Bronchial epithelial cell (primary cell): ENCODE measurements at regions not wholly inside any gene's neighbourhood (a gene's known extent, or its start where the extent isn't known, plus 50 kb on each side); places are given as distances from the start of the nearest gene placed in this dataset.
"Not testable (repeated sequence)": the region's sequence is repeated elsewhere in the genome, so short reads cannot be mapped to it uniquely, and the experiment has no call there.

ENCODE experiments used
- DNase-seq: peaks from one replicate; pipeline ENCODE4 v3.0.0-alpha.2; 2010; ENCODE audit warnings: low read depth
- FAIRE-seq: peaks from 2 replicates; lab custom pipeline; 2011; peaks lifted over from hg19 to GRCh38; lab: Jason Lieb, UNC
- H3K27me3 ChIP-seq: 2 replicates; pipeline ENCODE4 v1.5.1; 2011; ENCODE audit warnings: low read length; ENCODE audit not compliant: control insufficient read depth, insufficient read depth
- H3K36me3 ChIP-seq: 2 replicates; pipeline ENCODE4 v1.5.1; 2011; ENCODE audit warnings: low read length; ENCODE audit not compliant: control insufficient read depth, insufficient read depth
- H3K4me3 ChIP-seq: 2 replicates; pipeline ENCODE4 v1.5.1; 2011; ENCODE audit warnings: mild to moderate bottlenecking, low read depth, low read length, control low read depth
- CTCF ChIP-seq: IDR thresholded peaks from 2 replicates; pipeline ENCODE4 v1.5.1; 2011; ENCODE audit warnings: mild to moderate bottlenecking, moderate library complexity, low read length, control low read depth, inconsistent platforms; ENCODE audit not compliant: insufficient read depth, severe bottlenecking

GRCh38 chr21:33135925-33136324 lies 66.0 kb downstream of the OLIG1 start:
- Histone ChIP-seq H3K4me3 (no peak overlapping the region), H3K27me3 (no peaks in the 10 kb centered on the region), H3K36me3 (no peaks in the 10 kb centered on the region)
- DNase-seq (no peak), FAIRE-seq (no peak)
- TF ChIP-seq CTCF, result no peak

GRCh38 chr21:33136847-33137502 lies 67.0 kb downstream of the OLIG1 start:
- no peak for TF ChIP-seq CTCF
- FAIRE-seq, result no peak

GRCh38 chr21:33139084-33139483 lies 69.1 kb downstream of the OLIG1 start:
- no peak for TF ChIP-seq CTCF
- no peak for FAIRE-seq
- no peaks in the 10 kb centered on the region for H3K27me3 ChIP-seq

More at GRCh38 chr21:33136847-33137502, 67.0 kb downstream of the OLIG1 start:
- no peaks in the 10 kb centered on the region for H3K36me3 ChIP-seq
- no peak overlapping the region for H3K4me3 ChIP-seq
- H3K27me3 ChIP-seq, result no peaks in the 10 kb centered on the region
- DNase-seq, result no peak

GRCh38 chr21:33140288-33140687 lies 70.3 kb downstream of the OLIG1 start:
- Histone ChIP-seq H3K4me3 (no peak overlapping the region), H3K27me3 (no peaks in the 10 kb centered on the region), H3K36me3 (no peaks in the 10 kb centered on the region)
- FAIRE-seq, result no peak
- TF ChIP-seq CTCF, result no peak
- no peak for DNase-seq

More at GRCh38 chr21:33139084-33139483, 69.1 kb downstream of the OLIG1 start:
- H3K4me3 ChIP-seq, result no peak overlapping the region
- H3K36me3 ChIP-seq, result no peaks in the 10 kb centered on the region
- no peak for DNase-seq

GRCh38 chr21:33146467-33146866 lies 76.5 kb downstream of the OLIG1 start:
- H3K27me3 ChIP-seq, result peaks cover 4% of the 10 kb centered on the region
- DNase-seq, result no peak
- TF ChIP-seq CTCF, result no peak
- no peak for FAIRE-seq
- H3K4me3 ChIP-seq, result no peak overlapping the region
- H3K36me3 ChIP-seq, result no peaks in the 10 kb centered on the region

GRCh38 chr21:33149181-33149580 lies 79.2 kb downstream of the OLIG1 start:
- no peak for DNase-seq
- peaks cover 4% of the 10 kb centered on the region for H3K27me3 ChIP-seq
- no peaks in the 10 kb centered on the region for H3K36me3 ChIP-seq
- no peak for FAIRE-seq
- TF ChIP-seq CTCF, result no peak
- H3K4me3 ChIP-seq, result no peak overlapping the region

- H3K27me3 ChIP-seq, result not testable (repeated sequence)
Measured at GRCh38 chr21:33150968-33151367, 78.8 kb upstream of the IFNAR2 start.

More at GRCh38 chr21:33150968-33151367, 78.8 kb upstream of the IFNAR2 start:
- not testable (repeated sequence) for H3K36me3 ChIP-seq, DNase-seq, FAIRE-seq, H3K4me3 ChIP-seq
